ENCODE measurements at regions not wholly inside any gene's neighbourhood (a gene's known extent, or its start where the extent isn't known, plus 50 kb on each side); places are given as distances from the start of the nearest gene placed in this dataset.

DNA sequence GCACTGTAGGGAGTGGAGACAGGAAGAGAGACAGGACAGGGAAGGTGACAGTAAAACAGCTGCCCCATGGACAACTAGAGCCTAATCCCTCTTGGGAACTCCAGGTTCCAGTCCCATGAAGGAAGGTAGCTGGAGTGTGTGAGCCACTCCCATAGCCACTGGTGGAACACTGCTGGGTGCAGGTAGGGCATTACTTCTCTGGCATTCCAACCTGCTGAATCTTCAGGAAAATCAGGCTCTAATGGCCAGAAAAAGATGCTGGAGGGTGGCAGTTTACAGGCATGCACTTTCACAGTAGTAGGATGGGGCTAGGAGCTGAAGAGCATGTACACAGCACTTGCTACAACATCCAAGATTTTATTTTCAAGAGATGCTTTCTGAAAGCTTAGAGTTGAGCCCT lies 259.4 kb downstream of the AUH start:
- DNase-seq (ENCODE audit: low read depth, low spot score): no peak
- TF ChIP-seq, protein P1, sequence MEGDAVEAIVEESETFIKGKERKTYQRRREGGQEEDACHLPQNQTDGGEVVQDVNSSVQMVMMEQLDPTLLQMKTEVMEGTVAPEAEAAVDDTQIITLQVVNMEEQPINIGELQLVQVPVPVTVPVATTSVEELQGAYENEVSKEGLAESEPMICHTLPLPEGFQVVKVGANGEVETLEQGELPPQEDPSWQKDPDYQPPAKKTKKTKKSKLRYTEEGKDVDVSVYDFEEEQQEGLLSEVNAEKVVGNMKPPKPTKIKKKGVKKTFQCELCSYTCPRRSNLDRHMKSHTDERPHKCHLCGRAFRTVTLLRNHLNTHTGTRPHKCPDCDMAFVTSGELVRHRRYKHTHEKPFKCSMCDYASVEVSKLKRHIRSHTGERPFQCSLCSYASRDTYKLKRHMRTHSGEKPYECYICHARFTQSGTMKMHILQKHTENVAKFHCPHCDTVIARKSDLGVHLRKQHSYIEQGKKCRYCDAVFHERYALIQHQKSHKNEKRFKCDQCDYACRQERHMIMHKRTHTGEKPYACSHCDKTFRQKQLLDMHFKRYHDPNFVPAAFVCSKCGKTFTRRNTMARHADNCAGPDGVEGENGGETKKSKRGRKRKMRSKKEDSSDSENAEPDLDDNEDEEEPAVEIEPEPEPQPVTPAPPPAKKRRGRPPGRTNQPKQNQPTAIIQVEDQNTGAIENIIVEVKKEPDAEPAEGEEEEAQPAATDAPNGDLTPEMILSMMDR (IDR thresholded peaks at IDR 0.05; ENCODE audit: low read depth, low read length): no peak
- H3K4me3 ChIP-seq (ENCODE audit: low read depth, low read length): no peak overlapping the region
- in situ Hi-C loops (cut with HindIII; ENCODE audit: low sequenced_read_pairs): no loop called here

DNA sequence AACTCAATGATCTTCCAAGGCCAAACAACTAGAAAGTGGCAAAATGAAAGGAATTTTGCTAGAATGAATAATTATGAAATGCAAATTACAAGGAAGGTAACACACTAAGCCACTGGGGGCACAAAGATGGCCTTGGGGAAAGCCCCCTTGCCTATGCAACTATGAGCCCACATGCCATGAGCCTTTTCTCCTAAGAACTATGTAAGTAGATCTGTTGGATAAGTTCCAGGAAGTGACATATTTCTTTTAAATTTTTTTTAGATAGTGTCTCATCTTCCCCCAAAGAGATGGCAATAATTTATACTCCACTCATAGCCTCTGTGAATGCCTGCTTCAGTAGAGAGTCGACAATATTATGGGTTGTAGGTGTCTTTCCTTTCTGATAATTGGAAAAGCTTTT lies 257.8 kb downstream of the AUH start:
- TF ChIP-seq, protein P1 (IDR thresholded peaks at IDR 0.05; ENCODE audit: low read depth, low read length): no peak
- DNase-seq (ENCODE audit: low read depth, low spot score): no peak
- H3K4me3 ChIP-seq (ENCODE audit: low read depth, low read length): no peak overlapping the region
- in situ Hi-C loops (cut with HindIII; ENCODE audit: low sequenced_read_pairs): no loop called here

DNA sequence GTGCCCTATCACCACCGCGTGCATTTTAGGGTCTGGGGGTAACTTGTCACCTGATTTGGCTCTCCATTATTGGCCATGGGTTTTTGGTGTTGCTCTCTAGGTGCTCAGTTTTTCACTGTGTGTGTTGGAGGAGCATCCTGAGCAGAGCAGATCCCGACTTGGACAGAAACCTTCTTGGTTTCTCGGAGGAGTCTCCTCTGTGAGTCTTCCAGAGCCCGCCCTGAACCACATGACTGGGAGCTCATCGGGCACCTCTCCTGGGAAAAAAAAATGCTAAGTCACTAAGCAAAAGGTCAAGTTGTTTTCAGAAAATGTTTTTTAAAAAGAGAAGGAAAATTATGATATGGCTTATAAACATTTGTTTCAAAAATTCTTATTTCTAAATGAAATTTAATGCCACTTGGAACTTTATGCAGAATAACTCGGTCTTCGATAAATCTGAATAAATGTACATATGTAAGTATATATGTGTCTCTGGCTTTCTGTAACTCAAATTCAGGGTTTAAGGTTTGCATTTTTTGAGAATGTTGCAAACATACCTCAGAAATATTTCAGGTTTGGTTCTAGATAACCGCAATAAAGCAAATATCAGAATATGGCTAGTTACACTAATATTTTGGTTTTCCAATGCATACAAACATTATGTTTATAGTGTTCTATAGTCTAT lies 255.2 kb downstream of the AUH start:
- in situ Hi-C loops (cut with HindIII; ENCODE audit: low sequenced_read_pairs): no loop called here
- TF ChIP-seq, protein P1 (IDR thresholded peaks at IDR 0.05; ENCODE audit: low read depth, low read length): no peak
- H3K4me3 ChIP-seq (ENCODE audit: low read depth, low read length): no peak overlapping the region
- no peak for DNase-seq (ENCODE audit: low read depth, low spot score)

DNA sequence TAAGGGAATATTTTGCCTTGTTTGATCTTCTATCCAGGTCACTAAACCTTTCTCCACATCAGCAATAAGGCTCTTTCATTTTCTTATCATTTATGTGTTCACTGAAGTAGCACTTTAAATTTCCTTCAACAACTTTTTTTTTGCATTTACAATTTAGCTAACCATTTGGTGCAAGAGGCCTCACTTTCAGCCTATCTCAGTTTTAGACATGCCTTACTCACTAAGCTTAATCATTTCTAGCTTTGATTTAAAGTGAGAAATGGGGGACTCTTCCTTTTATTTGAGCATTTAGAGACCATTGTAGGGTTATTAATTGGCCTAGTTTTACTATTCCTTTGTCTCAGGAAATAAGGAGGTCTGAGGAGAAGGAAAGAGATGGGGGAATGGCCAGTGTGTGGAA lies 250.5 kb downstream of the AUH start:
- DNase-seq (ENCODE audit: low read depth, low spot score): no peak
- in situ Hi-C loops (cut with HindIII; ENCODE audit: low sequenced_read_pairs): no loop called here
- no peak overlapping the region for H3K4me3 ChIP-seq (ENCODE audit: low read depth, low read length)
- TF ChIP-seq, protein P1 (IDR thresholded peaks at IDR 0.05; ENCODE audit: low read depth, low read length): no peak

DNA sequence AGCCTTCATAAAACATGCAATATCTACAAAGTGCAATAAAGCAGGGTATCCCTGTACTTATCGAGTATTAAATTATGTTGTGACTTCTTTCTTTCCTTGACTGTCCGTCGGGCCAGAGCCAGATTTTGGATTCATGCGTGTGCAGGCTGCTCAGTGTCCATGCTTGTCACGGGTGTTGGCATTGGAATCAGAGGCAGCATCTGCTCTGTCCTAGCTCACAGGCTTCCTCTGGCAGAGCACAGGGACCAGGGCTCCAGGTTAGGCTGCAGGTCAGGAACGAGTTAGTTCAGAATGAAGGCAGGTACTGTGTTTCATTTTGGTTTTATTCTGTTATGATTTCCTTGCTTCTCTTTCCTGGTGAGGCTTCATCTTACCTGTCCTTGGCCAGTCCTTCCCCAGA lies 249.8 kb downstream of the AUH start:
- H3K4me3 ChIP-seq (ENCODE audit: low read depth, low read length): no peak overlapping the region
- in situ Hi-C loops (cut with HindIII; ENCODE audit: low sequenced_read_pairs): no loop called here
- no peak for DNase-seq (ENCODE audit: low read depth, low spot score)
- TF ChIP-seq, protein P1 (IDR thresholded peaks at IDR 0.05; ENCODE audit: low read depth, low read length): no peak

DNA sequence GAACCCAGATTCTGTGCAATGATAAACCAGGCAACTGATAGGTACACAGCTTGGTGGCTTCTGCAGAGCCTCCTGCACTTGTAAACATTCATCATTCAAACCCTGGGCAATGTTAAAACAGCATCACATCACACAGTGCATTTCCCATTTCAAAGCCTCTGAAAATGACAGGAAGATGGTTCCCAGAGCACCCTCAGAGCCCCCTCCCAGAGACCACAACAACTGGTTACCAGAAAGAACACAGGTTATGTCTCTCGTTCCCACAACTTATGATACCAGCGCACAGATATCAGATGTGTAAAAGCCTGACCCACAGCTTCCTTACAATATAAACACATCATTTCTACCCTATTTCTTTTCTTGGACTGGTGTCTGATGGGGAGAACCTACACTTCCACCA lies 248.7 kb downstream of the AUH start:
- H3K4me3 ChIP-seq (ENCODE audit: low read depth, low read length): no peak overlapping the region
- TF ChIP-seq, protein P1 (IDR thresholded peaks at IDR 0.05; ENCODE audit: low read depth, low read length): no peak
- DNase-seq (ENCODE audit: low read depth, low spot score): no peak
- in situ Hi-C loops (cut with HindIII; ENCODE audit: low sequenced_read_pairs): no loop called here

Data from astrocyte of the spinal cord (primary cell).